ENCODE measurements at regions not wholly inside any gene's neighbourhood (a gene's known extent, or its start where the extent isn't known, plus 50 kb on each side); places are given as distances from the start of the nearest gene placed in this dataset.

- Mint-ChIP-seq H3K4me3 (no peak overlapping the region), H3K36me3 (ENCODE audit: insufficient read depth) (no peaks in the 10 kb centered on the region), H3K27me3 (ENCODE audit: low read depth) (no peaks in the 10 kb centered on the region), H3K9me3 (peaks cover 18% of the 10 kb centered on the region), H3K4me1 (ENCODE audit: low read depth) (no peaks in the 10 kb centered on the region)
- ATAC-seq (no peak), DNase-seq (no peak)
Observed at GRCh38 chr5:60323596-60323995, 376.4 kb downstream of the DEPDC1B start.

GRCh38 chr5:60312098-60312497 is 387.9 kb downstream of the DEPDC1B start:
- DNase-seq (no peak), ATAC-seq (no peak)
- H3K36me3 Mint-ChIP-seq (ENCODE audit: insufficient read depth), result no peaks in the 10 kb centered on the region
- no peaks in the 10 kb centered on the region for H3K4me1 Mint-ChIP-seq (ENCODE audit: low read depth)
- H3K9me3 Mint-ChIP-seq, result peaks cover 7% of the 10 kb centered on the region
- H3K27me3 Mint-ChIP-seq (ENCODE audit: low read depth), result no peaks in the 10 kb centered on the region
- H3K4me3 Mint-ChIP-seq, result no peak overlapping the region

GRCh38 chr5:60299944-60300343 is 400.0 kb downstream of the DEPDC1B start:
- DNase-seq (no peak), ATAC-seq (no peak)
- no peaks in the 10 kb centered on the region for H3K27me3 Mint-ChIP-seq (ENCODE audit: low read depth)
- H3K4me3 Mint-ChIP-seq, result no peak overlapping the region
- H3K9me3 Mint-ChIP-seq, result no peaks in the 10 kb centered on the region
- H3K4me1 Mint-ChIP-seq (ENCODE audit: low read depth), result no peaks in the 10 kb centered on the region
- no peaks in the 10 kb centered on the region for H3K36me3 Mint-ChIP-seq (ENCODE audit: insufficient read depth)

GRCh38 chr5:60297658-60298057 is 402.3 kb downstream of the DEPDC1B start:
- Mint-ChIP-seq H3K9me3 (peaks cover 5% of the 10 kb centered on the region), H3K4me3 (no peak overlapping the region), H3K4me1 (ENCODE audit: low read depth) (no peaks in the 10 kb centered on the region), H3K36me3 (ENCODE audit: insufficient read depth) (no peaks in the 10 kb centered on the region), H3K27me3 (ENCODE audit: low read depth) (no peaks in the 10 kb centered on the region)
- DNase-seq (no peak), ATAC-seq (no peak)

GRCh38 chr5:60295423-60295822 is 401.9 kb upstream of the PDE4D start:
- peaks cover 6% of the 10 kb centered on the region for H3K9me3 Mint-ChIP-seq
- ATAC-seq, result no peak
- DNase-seq, result no peak
- no peaks in the 10 kb centered on the region for H3K27me3 Mint-ChIP-seq (ENCODE audit: low read depth)
- H3K4me1 Mint-ChIP-seq (ENCODE audit: low read depth), result no peaks in the 10 kb centered on the region
- no peak overlapping the region for H3K4me3 Mint-ChIP-seq
- H3K36me3 Mint-ChIP-seq (ENCODE audit: insufficient read depth), result no peaks in the 10 kb centered on the region

GRCh38 chr5:60293518-60293917 is 400.0 kb upstream of the PDE4D start:
- no peaks in the 10 kb centered on the region for H3K4me1 Mint-ChIP-seq (ENCODE audit: low read depth)
- no peak for ATAC-seq
- no peaks in the 10 kb centered on the region for H3K27me3 Mint-ChIP-seq (ENCODE audit: low read depth)
- H3K9me3 Mint-ChIP-seq, result peaks cover 6% of the 10 kb centered on the region
- no peak overlapping the region for H3K4me3 Mint-ChIP-seq
- H3K36me3 Mint-ChIP-seq (ENCODE audit: insufficient read depth), result no peaks in the 10 kb centered on the region
- no peak for DNase-seq

- Mint-ChIP-seq H3K27me3 (ENCODE audit: low read depth) (no peaks in the 10 kb centered on the region), H3K4me1 (ENCODE audit: low read depth) (no peaks in the 10 kb centered on the region), H3K36me3 (ENCODE audit: insufficient read depth) (no peaks in the 10 kb centered on the region), H3K4me3 (no peak overlapping the region), H3K9me3 (no peaks in the 10 kb centered on the region)
- DNase-seq (no peak), ATAC-seq (no peak)
Observed at GRCh38 chr5:60287174-60287771, 393.7 kb upstream of the PDE4D start.

GRCh38 chr5:60285910-60286309 is 392.4 kb upstream of the PDE4D start:
- Mint-ChIP-seq H3K4me3 (no peak overlapping the region), H3K9me3 (no peaks in the 10 kb centered on the region), H3K4me1 (ENCODE audit: low read depth) (no peaks in the 10 kb centered on the region), H3K36me3 (ENCODE audit: insufficient read depth) (no peaks in the 10 kb centered on the region), H3K27me3 (ENCODE audit: low read depth) (no peaks in the 10 kb centered on the region)
- ATAC-seq, result no peak
- no peak for DNase-seq

GRCh38 chr5:60280943-60281342 is 387.4 kb upstream of the PDE4D start:
- DNase-seq (no peak), ATAC-seq (no peak)
- H3K4me1 Mint-ChIP-seq (ENCODE audit: low read depth), result no peaks in the 10 kb centered on the region
- no peak overlapping the region for H3K4me3 Mint-ChIP-seq
- no peaks in the 10 kb centered on the region for H3K27me3 Mint-ChIP-seq (ENCODE audit: low read depth)
- H3K36me3 Mint-ChIP-seq (ENCODE audit: insufficient read depth), result no peaks in the 10 kb centered on the region
- peaks cover 6% of the 10 kb centered on the region for H3K9me3 Mint-ChIP-seq

- Mint-ChIP-seq H3K9me3 (peaks cover 6% of the 10 kb centered on the region), H3K4me3 (no peak overlapping the region), H3K27me3 (ENCODE audit: low read depth) (no peaks in the 10 kb centered on the region), H3K36me3 (ENCODE audit: insufficient read depth) (no peaks in the 10 kb centered on the region), H3K4me1 (ENCODE audit: low read depth) (no peaks in the 10 kb centered on the region)
- DNase-seq (no peak), ATAC-seq (no peak)
Observed at GRCh38 chr5:60277941-60278340, 384.4 kb upstream of the PDE4D start.

GRCh38 chr5:60274747-60275146 is 381.2 kb upstream of the PDE4D start:
- DNase-seq (no peak), ATAC-seq (no peak)
- Mint-ChIP-seq H3K4me1 (ENCODE audit: low read depth) (no peaks in the 10 kb centered on the region), H3K36me3 (ENCODE audit: insufficient read depth) (no peaks in the 10 kb centered on the region), H3K27me3 (ENCODE audit: low read depth) (no peaks in the 10 kb centered on the region), H3K9me3 (peaks cover 8% of the 10 kb centered on the region), H3K4me3 (no peak overlapping the region)

- Mint-ChIP-seq H3K36me3 (ENCODE audit: insufficient read depth) (no peaks in the 10 kb centered on the region), H3K4me1 (ENCODE audit: low read depth) (no peaks in the 10 kb centered on the region), H3K4me3 (no peak overlapping the region), H3K27me3 (ENCODE audit: low read depth) (no peaks in the 10 kb centered on the region), H3K9me3 (peaks cover 5% of the 10 kb centered on the region)
- DNase-seq, result no peak
- no peak for ATAC-seq
Observed at GRCh38 chr5:60271517-60271916, 378.0 kb upstream of the PDE4D start.

- H3K27me3 Mint-ChIP-seq (ENCODE audit: low read depth), result no peaks in the 10 kb centered on the region
- DNase-seq, result no peak
- H3K36me3 Mint-ChIP-seq (ENCODE audit: insufficient read depth), result no peaks in the 10 kb centered on the region
- no peak for ATAC-seq
- H3K9me3 Mint-ChIP-seq, result peaks cover 5% of the 10 kb centered on the region
- H3K4me3 Mint-ChIP-seq, result no peak overlapping the region
- H3K4me1 Mint-ChIP-seq (ENCODE audit: low read depth), result no peaks in the 10 kb centered on the region
Observed at GRCh38 chr5:60267907-60268306, 374.4 kb upstream of the PDE4D start.

GRCh38 chr5:60263346-60263745 is 369.8 kb upstream of the PDE4D start:
- Mint-ChIP-seq H3K4me3 (no peak overlapping the region), H3K9me3 (no peaks in the 10 kb centered on the region), H3K36me3 (ENCODE audit: insufficient read depth) (no peaks in the 10 kb centered on the region), H3K4me1 (ENCODE audit: low read depth) (no peaks in the 10 kb centered on the region), H3K27me3 (ENCODE audit: low read depth) (no peaks in the 10 kb centered on the region)
- DNase-seq (no peak), ATAC-seq (no peak)

- ATAC-seq (no peak), DNase-seq (no peak)
- H3K27me3 Mint-ChIP-seq (ENCODE audit: low read depth), result no peaks in the 10 kb centered on the region
- no peaks in the 10 kb centered on the region for H3K9me3 Mint-ChIP-seq
- H3K4me1 Mint-ChIP-seq (ENCODE audit: low read depth), result no peaks in the 10 kb centered on the region
- no peak overlapping the region for H3K4me3 Mint-ChIP-seq
- H3K36me3 Mint-ChIP-seq (ENCODE audit: insufficient read depth), result no peaks in the 10 kb centered on the region
Observed at GRCh38 chr5:60262576-60263295, 369.2 kb upstream of the PDE4D start.
